GM12891 (cell line): ENCODE measurements at regions not wholly inside any gene's neighbourhood (a gene's known extent, or its start where the extent isn't known, plus 50 kb on each side); places are given as distances from the start of the nearest gene placed in this dataset.

Source experiments
- DNase-seq: peaks from one replicate; pipeline ENCODE4 v3.0.0; 2011; ENCODE audit warnings: low spot score; ENCODE audit not compliant: insufficient read length
- FAIRE-seq: peaks from 2 replicates; lab custom pipeline; 2011; peaks lifted over from hg19 to GRCh38; lab: Jason Lieb, UNC
- PAX5 ChIP-seq: IDR thresholded peaks from 2 replicates; pipeline ENCODE4 v1.6.1; 2011; ENCODE audit warnings: low read length, moderate library complexity, mild to moderate bottlenecking; ENCODE audit not compliant: insufficient read depth, severe bottlenecking
- POLR2A ChIP-seq: IDR thresholded peaks from 2 replicates; pipeline ENCODE4 v1.6.1; 2011; ENCODE audit warnings: low read depth, low read length, control low read depth
- POLR2AphosphoS5 ChIP-seq: IDR thresholded peaks from 2 replicates; pipeline ENCODE4 v1.6.1; 2011; ENCODE audit warnings: low read depth, low read length, control low read depth
- POU2F2 ChIP-seq: IDR thresholded peaks from 2 replicates; pipeline ENCODE4 v1.6.1; 2011; ENCODE audit warnings: low read depth, mild to moderate bottlenecking, control low read depth, low read length, moderate library complexity
- SPI1 ChIP-seq: IDR thresholded peaks from 2 replicates; pipeline ENCODE4 v1.6.1; 2011; ENCODE audit warnings: low read depth, low read length, control low read depth
- TAF1 ChIP-seq: IDR thresholded peaks from 2 replicates; pipeline ENCODE4 v1.6.1; 2011; ENCODE audit warnings: low read depth, low read length, control low read depth

DNA sequence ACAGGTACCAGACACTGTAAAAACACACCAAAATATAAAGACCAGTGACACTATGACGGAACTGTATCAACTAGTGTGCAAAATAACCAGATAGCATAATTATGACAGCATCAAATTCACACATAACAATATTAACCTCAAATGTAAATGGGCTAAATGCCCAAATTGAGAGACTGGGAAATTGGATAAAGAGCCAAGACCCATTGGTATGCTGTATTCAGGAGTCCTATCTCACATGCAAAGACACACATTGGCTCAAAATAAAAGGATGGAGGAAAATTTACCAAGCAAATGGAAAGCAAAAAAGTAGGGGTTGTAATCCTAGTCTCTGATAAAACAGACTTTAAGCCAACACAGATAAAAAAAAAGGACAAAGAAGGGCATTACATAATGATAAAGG is 416.3 kb upstream of the ZNF608 start:
- TF ChIP-seq POLR2AphosphoS5 (no peak), SPI1 (no peak), POLR2A (no peak), TAF1 (no peak), PAX5 (no peak), POU2F2 (no peak)
- DNase-seq: no peak
- no peak for FAIRE-seq

GRCh38 chr5:125169396-125169795 is 423.0 kb upstream of the ZNF608 start:
- FAIRE-seq: no peak
- no peak for DNase-seq
- TF ChIP-seq POLR2A (no peak), TAF1 (no peak), SPI1 (no peak), PAX5 (no peak), POU2F2 (no peak), POLR2AphosphoS5 (no peak)

DNA sequence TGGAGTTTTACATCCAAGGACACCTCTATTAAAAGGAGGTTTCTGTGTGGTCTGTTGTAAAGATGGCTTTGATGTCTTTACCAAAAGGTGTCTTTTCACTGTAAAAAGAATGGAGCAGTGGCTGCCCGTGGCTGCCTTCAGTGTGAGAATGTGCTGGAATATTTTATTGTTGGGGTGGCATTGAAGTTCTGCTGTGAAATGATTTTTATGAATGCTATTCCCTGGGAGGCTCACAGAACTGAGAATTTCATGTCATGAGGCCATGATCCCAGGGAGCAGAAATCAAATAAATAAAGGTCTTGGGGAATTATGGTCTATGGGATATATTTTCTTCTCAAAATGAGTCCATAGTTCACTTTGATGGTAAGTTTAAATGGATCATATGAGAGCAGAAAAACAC is 425.2 kb upstream of the ZNF608 start:
- no peak for DNase-seq
- no peak for FAIRE-seq
- TF ChIP-seq POLR2A (no peak), POU2F2 (no peak), PAX5 (no peak), TAF1 (no peak), POLR2AphosphoS5 (no peak), SPI1 (no peak)

DNA sequence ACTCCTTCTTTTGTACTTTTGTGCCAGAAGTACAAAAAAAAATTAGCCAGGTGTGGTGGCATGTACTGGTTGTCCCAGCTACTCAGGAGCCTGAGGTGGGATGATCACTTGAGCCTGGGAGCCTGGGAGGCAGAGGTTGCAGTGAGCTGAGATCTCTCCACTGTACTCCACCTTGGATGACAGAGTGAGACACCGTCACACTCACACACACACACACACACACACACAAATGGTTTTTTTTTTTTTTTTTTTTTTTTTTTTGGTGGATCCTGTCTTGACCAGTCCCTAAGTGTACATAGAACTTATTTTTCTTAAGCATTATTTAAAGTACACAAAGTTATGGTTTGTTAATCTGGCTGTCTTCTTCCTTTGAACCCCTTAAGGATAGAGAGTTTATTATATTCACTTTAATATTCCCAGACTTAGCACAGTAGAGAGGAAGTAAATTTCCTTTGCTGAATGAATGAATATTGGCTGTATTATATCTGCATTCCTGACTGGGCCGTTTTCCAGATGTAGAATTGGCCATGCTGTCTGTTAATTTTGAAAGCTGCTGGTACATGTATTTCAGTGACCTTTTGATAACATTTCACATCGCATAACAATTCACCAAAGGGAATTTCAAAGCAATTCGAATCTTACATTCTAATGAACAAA is 429.0 kb upstream of the ZNF608 start:
- FAIRE-seq (no peak), DNase-seq (no peak)
- no peak for TF ChIP-seq PAX5

- no peak for DNase-seq
- no peak for TF ChIP-seq POLR2A
- no peak for TF ChIP-seq PAX5
- no peak for TF ChIP-seq POU2F2
- no peak for TF ChIP-seq TAF1
- TF ChIP-seq SPI1: no peak
- no peak for TF ChIP-seq POLR2AphosphoS5
- no peak for FAIRE-seq
These were observed 429.6 kb upstream of the ZNF608 start for GRCh38 chr5:125176005-125176390.

DNA sequence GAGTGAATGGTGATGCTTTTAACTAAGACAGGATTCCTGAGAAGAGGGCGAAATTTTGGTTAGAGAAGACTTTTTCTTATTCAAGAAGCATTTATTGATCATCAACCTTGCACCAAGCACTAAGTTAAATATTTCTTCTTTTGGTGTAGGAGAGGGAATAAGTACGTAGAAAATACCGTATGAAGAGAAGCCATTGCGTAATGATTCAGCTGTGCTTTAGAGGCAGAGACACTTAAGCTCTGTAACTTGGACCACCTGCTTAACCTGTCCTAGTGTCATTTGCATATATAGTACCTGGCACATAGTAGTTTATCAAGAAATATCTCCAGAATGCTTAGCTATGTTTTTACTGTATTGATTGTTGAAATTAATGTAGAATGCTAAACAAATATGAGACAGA is 430.9 kb upstream of the ZNF608 start:
- DNase-seq: no peak
- TF ChIP-seq PAX5: no peak
- no peak for TF ChIP-seq POLR2AphosphoS5
- no peak for TF ChIP-seq TAF1
- TF ChIP-seq POLR2A: no peak
- no peak for TF ChIP-seq SPI1
- no peak for TF ChIP-seq POU2F2
- FAIRE-seq: no peak

DNA sequence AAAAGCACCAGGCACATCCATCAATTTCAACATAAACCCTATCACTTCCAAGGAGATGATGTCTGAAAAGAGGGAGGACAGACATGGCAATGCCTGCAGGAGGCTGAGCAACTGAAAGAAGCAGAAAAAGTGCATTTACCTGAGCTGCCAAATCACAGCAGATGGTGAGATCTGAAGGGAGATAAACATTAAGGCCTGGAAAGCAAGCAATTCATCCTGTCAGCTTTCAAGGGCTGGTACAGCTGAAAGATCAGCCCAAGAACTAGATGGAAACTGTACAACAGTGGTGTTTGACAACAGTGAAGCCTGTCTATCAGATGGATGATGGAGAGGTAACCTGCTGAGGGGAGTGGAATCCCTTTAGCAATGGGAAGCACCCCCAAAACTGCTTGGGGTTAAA is 433.2 kb upstream of the ZNF608 start:
- DNase-seq (no peak), FAIRE-seq (no peak)
- TF ChIP-seq PAX5 (no peak), POLR2A (no peak), TAF1 (no peak), POLR2AphosphoS5 (no peak), POU2F2 (no peak), SPI1 (no peak)

- TF ChIP-seq POLR2AphosphoS5: no peak
- TF ChIP-seq PAX5: no peak
- FAIRE-seq (no peak), DNase-seq (no peak)
These were observed 433.9 kb upstream of the ZNF608 start for GRCh38 chr5:125180231-125180829.

GRCh38 chr5:125181159-125181558 is 434.7 kb upstream of the ZNF608 start:
- DNase-seq: no peak
- FAIRE-seq: no peak
- no peak for TF ChIP-seq POU2F2
- TF ChIP-seq SPI1: no peak
- TF ChIP-seq PAX5: no peak
- no peak for TF ChIP-seq POLR2AphosphoS5

GRCh38 chr5:125181955-125182354 is 435.5 kb upstream of the ZNF608 start:
- TF ChIP-seq PAX5 (no peak), TAF1 (no peak)
- DNase-seq (no peak), FAIRE-seq (no peak)
